Activated naive CD8-positive, alpha-beta T cell treated with anti-CD3 and anti-CD28 coated beads, Interleukin-2, amount 10 ng/mL, durations not matched to agents 7 days and 5 days (primary cell): ENCODE measurements at regions not wholly inside any gene's neighbourhood (a gene's known extent, or its start where the extent isn't known, plus 50 kb on each side); places are given as distances from the start of the nearest gene placed in this dataset.

Source experiments
- ATAC-seq: fragments of 150-1000 bp; cut with Tn5 transposase; one replicate; pipeline ENCODE4 v1.10.0; 2021; ENCODE audit warnings: low read depth, moderate library complexity
- POLR2A ChIA-PET: fragments of 350-600 bp; sonication (Branson Sonifier 250); formaldehyde crosslinking; loops from one replicate; lab custom pipeline; 2021; ENCODE audit warnings: antibody characterized with exemption; lab: Charles Lee
- DNase-seq: peaks from one replicate; pipeline ENCODE4 v3.0.0; 2021
- H3K27ac Mint-ChIP-seq: one replicate; pipeline ENCODE4 v1.8.0; 2022; ENCODE audit warnings: mild to moderate bottlenecking, mixed read lengths
- H3K27me3 Mint-ChIP-seq: one replicate; pipeline ENCODE4 v1.8.0; 2022; ENCODE audit warnings: mild to moderate bottlenecking, moderate library complexity, mixed read lengths
- H3K36me3 Mint-ChIP-seq: one replicate; pipeline ENCODE4 v1.8.0; 2021; ENCODE audit warnings: mild to moderate bottlenecking, mixed read lengths
- H3K4me1 Mint-ChIP-seq: one replicate; pipeline ENCODE4 v1.8.0; 2021; ENCODE audit warnings: mixed read lengths
- H3K4me3 Mint-ChIP-seq: one replicate; pipeline ENCODE4 v1.8.0; 2022; ENCODE audit warnings: mild to moderate bottlenecking, moderate library complexity, mixed read lengths
- H3K9me3 Mint-ChIP-seq: one replicate; pipeline ENCODE4 v1.8.0; 2021; ENCODE audit warnings: mixed read lengths

GRCh38 chr12:127065595-127065994 is 1201.4 kb upstream of the TMEM132C start:
- ATAC-seq (no peak), DNase-seq (no peak)
- no peaks in the 10 kb centered on the region for H3K36me3 Mint-ChIP-seq
- no peaks in the 10 kb centered on the region for H3K4me1 Mint-ChIP-seq
- no peak overlapping the region for H3K27ac Mint-ChIP-seq
- H3K27me3 Mint-ChIP-seq, result no peaks in the 10 kb centered on the region
- H3K4me3 Mint-ChIP-seq, result no peak overlapping the region
- POLR2A ChIA-PET, result no interaction called here
- H3K9me3 Mint-ChIP-seq, result no peaks in the 10 kb centered on the region

GRCh38 chr12:127070515-127071157 is 1196.3 kb upstream of the TMEM132C start:
- POLR2A ChIA-PET, result no interaction called here
- Mint-ChIP-seq H3K27me3 (peaks cover 8% of the 10 kb centered on the region), H3K4me3 (no peak overlapping the region), H3K9me3 (no peaks in the 10 kb centered on the region), H3K36me3 (no peaks in the 10 kb centered on the region), H3K4me1 (no peaks in the 10 kb centered on the region), H3K27ac (no peak overlapping the region)
- no peak for DNase-seq
- ATAC-seq, result no peak

- Mint-ChIP-seq H3K36me3 (no peaks in the 10 kb centered on the region), H3K4me1 (no peaks in the 10 kb centered on the region), H3K9me3 (no peaks in the 10 kb centered on the region), H3K27me3 (peaks cover 20% of the 10 kb centered on the region), H3K27ac (no peak overlapping the region), H3K4me3 (no peak overlapping the region)
- no peak for ATAC-seq
- no peak for DNase-seq
- POLR2A ChIA-PET, result no interaction called here
These were observed 1192.8 kb upstream of the TMEM132C start for GRCh38 chr12:127074161-127074560.

- Mint-ChIP-seq H3K27ac (no peak overlapping the region), H3K9me3 (no peaks in the 10 kb centered on the region), H3K36me3 (no peaks in the 10 kb centered on the region), H3K4me1 (no peaks in the 10 kb centered on the region), H3K27me3 (peaks cover 20% of the 10 kb centered on the region), H3K4me3 (no peak overlapping the region)
- no peak for ATAC-seq
- no peak for DNase-seq
- POLR2A ChIA-PET, result no interaction called here
These were observed 1191.0 kb upstream of the TMEM132C start for GRCh38 chr12:127075981-127076380.

- Mint-ChIP-seq H3K36me3 (no peaks in the 10 kb centered on the region), H3K27ac (no peak overlapping the region), H3K9me3 (peaks cover 2% of the 10 kb centered on the region), H3K27me3 (peaks cover 22% of the 10 kb centered on the region), H3K4me1 (no peaks in the 10 kb centered on the region), H3K4me3 (no peak overlapping the region)
- POLR2A ChIA-PET, result no interaction called here
- DNase-seq, result no peak
- no peak for ATAC-seq
These were observed 1189.5 kb upstream of the TMEM132C start for GRCh38 chr12:127077262-127078045.

- no peak overlapping the region for H3K27ac Mint-ChIP-seq
- no peaks in the 10 kb centered on the region for H3K4me1 Mint-ChIP-seq
- DNase-seq, result no peak
- peaks cover 22% of the 10 kb centered on the region for H3K27me3 Mint-ChIP-seq
- POLR2A ChIA-PET, result no interaction called here
- no peaks in the 10 kb centered on the region for H3K36me3 Mint-ChIP-seq
- no peak for ATAC-seq
- peaks cover 2% of the 10 kb centered on the region for H3K9me3 Mint-ChIP-seq
- no peak overlapping the region for H3K4me3 Mint-ChIP-seq
These were observed 1188.2 kb upstream of the TMEM132C start for GRCh38 chr12:127078577-127079350.

- Mint-ChIP-seq H3K9me3 (peaks cover 2% of the 10 kb centered on the region), H3K4me3 (no peak overlapping the region), H3K27me3 (peaks cover 18% of the 10 kb centered on the region), H3K27ac (no peak overlapping the region), H3K36me3 (no peaks in the 10 kb centered on the region), H3K4me1 (no peaks in the 10 kb centered on the region)
- POLR2A ChIA-PET, result no interaction called here
- ATAC-seq (no peak), DNase-seq (no peak)
These were observed 1187.3 kb upstream of the TMEM132C start for GRCh38 chr12:127079636-127080035.

- H3K36me3 Mint-ChIP-seq, result no peaks in the 10 kb centered on the region
- no peak overlapping the region for H3K27ac Mint-ChIP-seq
- DNase-seq (no peak), ATAC-seq (no peak)
- peaks cover 12% of the 10 kb centered on the region for H3K27me3 Mint-ChIP-seq
- H3K9me3 Mint-ChIP-seq, result peaks cover 2% of the 10 kb centered on the region
- H3K4me1 Mint-ChIP-seq, result no peaks in the 10 kb centered on the region
- H3K4me3 Mint-ChIP-seq, result no peak overlapping the region
- POLR2A ChIA-PET, result no interaction called here
These were observed 1185.9 kb upstream of the TMEM132C start for GRCh38 chr12:127081058-127081457.

GRCh38 chr12:127083008-127083949 is 1183.7 kb upstream of the TMEM132C start:
- DNase-seq, result no peak
- H3K4me3 Mint-ChIP-seq, result peak overlapping the region; percentile 80
- H3K9me3 Mint-ChIP-seq, result peaks cover 2% of the 10 kb centered on the region
- H3K27me3 Mint-ChIP-seq, result peaks cover 7% of the 10 kb centered on the region
- no peaks in the 10 kb centered on the region for H3K36me3 Mint-ChIP-seq
- peak overlapping the region; percentile 46 for H3K27ac Mint-ChIP-seq
- POLR2A ChIA-PET, result interaction anchor here (1.7 kb wide), 1 partner anchor 83 kb away, joined by 5 read pairs; no protein-coding TSS in a partner anchor
- no peaks in the 10 kb centered on the region for H3K4me1 Mint-ChIP-seq
- ATAC-seq, result peak; percentile 82

GRCh38 chr12:127101076-127101475 is 1165.9 kb upstream of the TMEM132C start:
- no peak for DNase-seq
- Mint-ChIP-seq H3K27me3 (no peaks in the 10 kb centered on the region), H3K27ac (no peak overlapping the region), H3K4me1 (no peaks in the 10 kb centered on the region), H3K36me3 (no peaks in the 10 kb centered on the region), H3K9me3 (no peaks in the 10 kb centered on the region), H3K4me3 (no peak overlapping the region)
- POLR2A ChIA-PET, result no interaction called here
- ATAC-seq, result no peak

GRCh38 chr12:127106041-127106440 is 1160.9 kb upstream of the TMEM132C start:
- DNase-seq, result no peak
- Mint-ChIP-seq H3K4me3 (no peak overlapping the region), H3K27me3 (peaks cover 2% of the 10 kb centered on the region), H3K36me3 (no peaks in the 10 kb centered on the region), H3K4me1 (no peaks in the 10 kb centered on the region), H3K27ac (no peak overlapping the region), H3K9me3 (no peaks in the 10 kb centered on the region)
- POLR2A ChIA-PET, result no interaction called here
- no peak for ATAC-seq

- POLR2A ChIA-PET, result no interaction called here
- no peak for ATAC-seq
- Mint-ChIP-seq H3K36me3 (no peaks in the 10 kb centered on the region), H3K9me3 (no peaks in the 10 kb centered on the region), H3K27me3 (peaks cover 2% of the 10 kb centered on the region), H3K4me3 (no peak overlapping the region), H3K27ac (no peak overlapping the region), H3K4me1 (no peaks in the 10 kb centered on the region)
- DNase-seq, result no peak
These were observed 1160.3 kb upstream of the TMEM132C start for GRCh38 chr12:127106697-127107096.

- Mint-ChIP-seq H3K4me1 (no peaks in the 10 kb centered on the region), H3K36me3 (no peaks in the 10 kb centered on the region), H3K9me3 (no peaks in the 10 kb centered on the region), H3K27me3 (peaks cover 2% of the 10 kb centered on the region), H3K4me3 (no peak overlapping the region), H3K27ac (no peak overlapping the region)
- ATAC-seq, result no peak
- POLR2A ChIA-PET, result no interaction called here
- DNase-seq, result no peak
These were observed 1159.2 kb upstream of the TMEM132C start for GRCh38 chr12:127107744-127108143.
